ENCODE measurements at regions not wholly inside any gene's neighbourhood (a gene's known extent, or its start where the extent isn't known, plus 50 kb on each side); places are given as distances from the start of the nearest gene placed in this dataset.
A peak's percentile ranks its signal among the peaks of the same experiment; 100 is the strongest.

DNA sequence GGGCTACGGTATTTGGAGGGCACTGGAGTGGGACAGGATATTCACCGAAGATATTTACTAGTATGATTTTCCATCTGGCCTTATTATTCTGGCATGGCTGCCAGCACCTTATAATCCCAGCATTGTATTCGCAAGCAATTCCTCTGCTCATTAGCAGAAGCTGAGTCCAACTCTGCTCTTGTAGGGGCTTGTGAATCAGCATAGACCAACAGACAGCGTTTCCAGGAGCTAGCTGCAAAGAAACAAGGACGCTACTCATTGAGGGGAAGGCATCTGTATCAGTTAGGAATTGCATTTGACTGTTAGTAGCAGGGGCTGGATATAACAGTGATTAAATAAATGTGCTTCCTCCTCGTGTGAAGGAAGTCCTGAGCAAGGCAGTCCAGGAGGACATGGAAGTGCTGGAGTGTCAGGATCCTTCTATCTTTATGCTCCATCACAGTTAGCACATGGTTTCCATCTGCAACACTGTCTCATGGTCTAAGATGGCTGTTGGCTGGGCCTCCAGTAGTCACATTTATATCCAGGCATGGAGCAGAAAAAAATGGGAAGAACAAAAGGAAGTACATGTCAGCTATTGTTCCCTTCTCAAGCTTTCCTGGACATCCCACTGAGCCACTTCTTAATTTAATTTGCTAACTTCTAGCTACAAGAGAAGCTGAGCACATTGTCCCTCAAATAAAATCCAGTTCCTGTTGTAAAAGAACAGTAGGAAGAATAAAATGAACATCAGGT is 214.1 kb downstream of the C1D start:
- dilution Hi-C loops (cut with MboI; ENCODE audit: extremely low pct_ligation_motif_present, low sequenced_read_pairs): no loop called here
- no TSS peak for BruUV-seq (replicated peaks)
- Histone ChIP-seq H3K79me2 (ENCODE audit: control insufficient read depth, insufficient read depth, low read length) (no peaks in the 10 kb centered on the region), H3K27ac (ENCODE audit: insufficient read depth, low read depth, low read length) (no peak overlapping the region), H3K9ac (replicated peaks; ENCODE audit: extremely low read depth, insufficient read depth, low read length) (no peak overlapping the region), H4K20me1 (replicated peaks; ENCODE audit: control insufficient read depth, extremely low read depth, insufficient read depth, low read length) (no peaks in the 10 kb centered on the region), H2AFZ (ENCODE audit: low read depth, low read length) (peak overlapping the region; percentile 12), H3K9me3 (replicated peaks; ENCODE audit: control insufficient read depth, insufficient read depth, low read length) (no peaks in the 10 kb centered on the region), H3K36me3 (ENCODE audit: control insufficient read depth in 2 of 2, extremely low read depth in 1 of 2, insufficient read depth in 2 of 2, low read length in 2 of 2) (no peaks in the 10 kb centered on the region), H3K4me3 (replicated peaks in 1 of 3; ENCODE audit: insufficient read depth in 1 of 3, low read depth in 1 of 3, low read length in 3 of 3) (no peak overlapping the region), H3K4me2 (ENCODE audit: insufficient read depth, low read length) (no peak overlapping the region), H3K4me1 (ENCODE audit: control insufficient read depth, extremely low read depth, insufficient read depth, low read length) (peaks cover 6% of the 10 kb centered on the region), H3K9me1 (replicated peaks; ENCODE audit: control insufficient read depth, extremely low read depth, insufficient read depth, low read length) (no peaks in the 10 kb centered on the region), H3K27me3 (ENCODE audit: control insufficient read depth in 2 of 2, insufficient read depth in 2 of 2, low read length in 2 of 2) (no peaks in the 10 kb centered on the region)
- no peak for FAIRE-seq
- TF ChIP-seq, protein P1, sequence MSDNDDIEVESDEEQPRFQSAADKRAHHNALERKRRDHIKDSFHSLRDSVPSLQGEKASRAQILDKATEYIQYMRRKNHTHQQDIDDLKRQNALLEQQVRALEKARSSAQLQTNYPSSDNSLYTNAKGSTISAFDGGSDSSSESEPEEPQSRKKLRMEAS (IDR thresholded peaks at IDR 0.05; ENCODE audit: insufficient read depth, insufficient read length): no peak
- TF ChIP-seq GATA2 (IDR thresholded peaks at IDR 0.05; ENCODE audit: insufficient read depth, insufficient read length, low read depth, low read length) (no peak), FOS (IDR thresholded peaks at IDR 0.05; ENCODE audit: borderline replicate concordance, insufficient read depth, low read length) (no peak), EZH2 (IDR thresholded peaks at IDR 0.05; ENCODE audit: borderline replicate concordance, low read depth, low read length, severe bottlenecking) (no peak), POLR2A (IDR thresholded peaks at IDR 0.05; ENCODE audit: low read depth, low read length) (no peak)
- TF ChIP-seq, protein P2, sequence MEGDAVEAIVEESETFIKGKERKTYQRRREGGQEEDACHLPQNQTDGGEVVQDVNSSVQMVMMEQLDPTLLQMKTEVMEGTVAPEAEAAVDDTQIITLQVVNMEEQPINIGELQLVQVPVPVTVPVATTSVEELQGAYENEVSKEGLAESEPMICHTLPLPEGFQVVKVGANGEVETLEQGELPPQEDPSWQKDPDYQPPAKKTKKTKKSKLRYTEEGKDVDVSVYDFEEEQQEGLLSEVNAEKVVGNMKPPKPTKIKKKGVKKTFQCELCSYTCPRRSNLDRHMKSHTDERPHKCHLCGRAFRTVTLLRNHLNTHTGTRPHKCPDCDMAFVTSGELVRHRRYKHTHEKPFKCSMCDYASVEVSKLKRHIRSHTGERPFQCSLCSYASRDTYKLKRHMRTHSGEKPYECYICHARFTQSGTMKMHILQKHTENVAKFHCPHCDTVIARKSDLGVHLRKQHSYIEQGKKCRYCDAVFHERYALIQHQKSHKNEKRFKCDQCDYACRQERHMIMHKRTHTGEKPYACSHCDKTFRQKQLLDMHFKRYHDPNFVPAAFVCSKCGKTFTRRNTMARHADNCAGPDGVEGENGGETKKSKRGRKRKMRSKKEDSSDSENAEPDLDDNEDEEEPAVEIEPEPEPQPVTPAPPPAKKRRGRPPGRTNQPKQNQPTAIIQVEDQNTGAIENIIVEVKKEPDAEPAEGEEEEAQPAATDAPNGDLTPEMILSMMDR (IDR thresholded peaks at IDR 0.05; ENCODE audit: extremely low read depth in 1 of 2, insufficient read depth in 1 of 2, low read depth in 1 of 2, low read length in 2 of 2): no peak
- intact Hi-C loops (cut with micrococcal nuclease): loop anchor here (5.0 kb wide), 2 partner anchors 196 to 446 kb away; no protein-coding TSS in a partner anchor
- POLR2A ChIA-PET: no interaction called here
- DNase-seq (ENCODE audit: low read depth, low spot score): no peak
- CTCF ChIA-PET: interaction anchor here (0.8 to 2.0 kb wide), 3 partner anchors 182 to 1420 kb away, joined by 3 to 9 read pairs (median 3); no protein-coding TSS in a partner anchor
